Caco-2 (cell line): ENCODE measurements at regions not wholly inside any gene's neighbourhood (a gene's known extent, or its start where the extent isn't known, plus 50 kb on each side); places are given as distances from the start of the nearest gene placed in this dataset.
"Not testable (repeated sequence)": the region's sequence is repeated elsewhere in the genome, so short reads cannot be mapped to it uniquely, and the experiment has no call there.

Experiments
- BruUV-seq: library from RNA; stranded (reverse); fragments of 400-500 nt; replicated peaks from 2 replicates; lab custom pipeline; 2021; lab: Mats Ljungman, UMichigan
- CTCF ChIA-PET: fragments of 300-600 bp; sonication (Branson Sonifier 250); formaldehyde crosslinking; loops from one replicate; lab custom pipeline; 2022; ENCODE audit warnings: antibody characterized with exemption; lab: Charles Lee
- POLR2A ChIA-PET: fragments of 300-600 bp; sonication (Branson Sonifier 250); formaldehyde crosslinking; loops from one replicate; lab custom pipeline; 2022; ENCODE audit warnings: antibody characterized with exemption; lab: Charles Lee
- DNase-seq, 2 experiments: peaks; one replicate each; pipeline versions ENCODE4 v3.0.0 to v3.0.0-alpha.2; 2020 to 2022
- H3K27me3 ChIP-seq: replicated peaks from 2 replicates; pipeline ENCODE4 v1.6.0; 2011; ENCODE audit warnings: low read length; ENCODE audit not compliant: control insufficient read depth, insufficient read depth
- H3K36me3 ChIP-seq: 2 replicates; pipeline ENCODE4 v1.5.1; 2011; ENCODE audit warnings: low read length; ENCODE audit not compliant: control insufficient read depth, insufficient read depth
- H3K4me1 ChIP-seq: fragments of 250-450 bp; sonication (Bioruptor Pico); 2 replicates; pipeline ENCODE4 v1.5.1; 2020; ENCODE audit warnings: mild to moderate bottlenecking
- H3K4me3 ChIP-seq: 2 replicates; pipeline ENCODE4 v1.5.1; 2011; ENCODE audit warnings: low read depth, mild to moderate bottlenecking, control low read depth, low read length
- H3K9me3 ChIP-seq: fragments of 250-450 bp; sonication (Bioruptor Pico); 2 replicates; pipeline ENCODE4 v1.5.1; 2020; ENCODE audit warnings: mild to moderate bottlenecking, moderate library complexity
- H3K27ac Mint-ChIP-seq: one replicate; pipeline ENCODE4 v1.8.0; 2022; ENCODE audit warnings: mixed read lengths; ENCODE audit not compliant: unreplicated experiment
- H3K27me3 Mint-ChIP-seq: one replicate; pipeline ENCODE4 v1.8.0; 2022; ENCODE audit warnings: mixed read lengths; ENCODE audit not compliant: insufficient read depth, unreplicated experiment
- H3K36me3 Mint-ChIP-seq: one replicate; pipeline ENCODE4 v1.8.0; 2022; ENCODE audit warnings: mild to moderate bottlenecking, mixed read lengths; ENCODE audit not compliant: insufficient read depth, unreplicated experiment
- H3K4me1 Mint-ChIP-seq: one replicate; pipeline ENCODE4 v1.8.0; 2022; ENCODE audit warnings: low read depth, mixed read lengths; ENCODE audit not compliant: unreplicated experiment
- H3K4me3 Mint-ChIP-seq: one replicate; pipeline ENCODE4 v1.8.0; 2022; ENCODE audit warnings: mild to moderate bottlenecking, moderate library complexity, mixed read lengths; ENCODE audit not compliant: unreplicated experiment
- H3K9me3 Mint-ChIP-seq: one replicate; pipeline ENCODE4 v1.8.0; 2022; ENCODE audit warnings: mixed read lengths; ENCODE audit not compliant: unreplicated experiment
- CTCF ChIP-seq, 2 experiments: fragments of 200-600 bp in 1 of 2; IDR thresholded peaks; 1 replicate in 1 of 2; 2 replicates in 1 of 2; pipeline versions ENCODE4 v1.5.1 to v1.8.0; 2011 to 2022; ENCODE audit warnings: antibody characterized with exemption in 1 of 2, control low read depth in 1 of 2, inconsistent platforms in 1 of 2, low read depth in 1 of 2, low read length in 1 of 2, mild to moderate bottlenecking in 1 of 2, moderate library complexity in 1 of 2; ENCODE audit not compliant: insufficient read depth in 1 of 2, severe bottlenecking in 1 of 2, unreplicated experiment in 1 of 2
- intact Hi-C: fragments of 100-400 bp; cut with micrococcal nuclease; formaldehyde crosslinking; loops from one replicate; pipeline ENCODE4 v1.10.0; 2022; ENCODE audit not compliant: unreplicated experiment

- no peak overlapping the region for H3K27ac Mint-ChIP-seq
- H3K4me1 Mint-ChIP-seq, result no peaks in the 10 kb centered on the region
- H3K27me3 Mint-ChIP-seq, result no peaks in the 10 kb centered on the region
- intact Hi-C loops, result no loop called here
- CTCF ChIA-PET, result no interaction called here
- H3K9me3 Mint-ChIP-seq, result no peaks in the 10 kb centered on the region
- H3K4me3 Mint-ChIP-seq, result no peak overlapping the region
- no peak for DNase-seq
- no TSS peak for BruUV-seq
- POLR2A ChIA-PET, result no interaction called here
- Histone ChIP-seq H3K4me3 (no peak overlapping the region), H3K4me1 (no peaks in the 10 kb centered on the region), H3K27me3 (no peaks in the 10 kb centered on the region), H3K9me3 (no peaks in the 10 kb centered on the region), H3K36me3 (no peaks in the 10 kb centered on the region)
- no peak for TF ChIP-seq CTCF (IDR thresholded peaks at IDR 0.05; ENCODE audit: insufficient read depth in 1 of 2, low read depth in 1 of 2, low read length in 1 of 2, severe bottlenecking in 1 of 2, unreplicated experiment in 1 of 2)
- no peaks in the 10 kb centered on the region for H3K36me3 Mint-ChIP-seq
These were observed 142.3 kb upstream of the F9 start for GRCh38 chrX:139388254-139388653.

GRCh38 chrX:139382529-139382928, 148.0 kb upstream of the F9 start:
- CTCF ChIA-PET, result no interaction called here
- Mint-ChIP-seq H3K36me3 (no peaks in the 10 kb centered on the region), H3K4me3 (no peak overlapping the region), H3K27me3 (no peaks in the 10 kb centered on the region), H3K27ac (no peak overlapping the region), H3K4me1 (no peaks in the 10 kb centered on the region), H3K9me3 (peaks cover 1% of the 10 kb centered on the region)
- POLR2A ChIA-PET, result no interaction called here
- intact Hi-C loops, result no loop called here
- no TSS peak for BruUV-seq
- no peak overlapping the region for H3K4me3 ChIP-seq
- no peaks in the 10 kb centered on the region for H3K9me3 ChIP-seq
- no peaks in the 10 kb centered on the region for H3K27me3 ChIP-seq
- no peak for DNase-seq
- H3K4me1 ChIP-seq, result no peaks in the 10 kb centered on the region
- no peaks in the 10 kb centered on the region for H3K36me3 ChIP-seq
- TF ChIP-seq CTCF (IDR thresholded peaks at IDR 0.05; ENCODE audit: insufficient read depth in 1 of 2, low read depth in 1 of 2, low read length in 1 of 2, severe bottlenecking in 1 of 2, unreplicated experiment in 1 of 2), result no peak

GRCh38 chrX:139376547-139376946, 154.0 kb upstream of the F9 start:
- H3K27me3 ChIP-seq, H3K27ac Mint-ChIP-seq, DNase-seq, H3K27me3 Mint-ChIP-seq, H3K36me3 Mint-ChIP-seq, H3K9me3 ChIP-seq, H3K36me3 ChIP-seq, POLR2A ChIA-PET, H3K4me3 Mint-ChIP-seq, H3K4me1 Mint-ChIP-seq, CTCF ChIA-PET, H3K4me1 ChIP-seq, BruUV-seq, H3K4me3 ChIP-seq, intact Hi-C loops: not testable (repeated sequence)
- peaks cover 13% of the 10 kb centered on the region for H3K9me3 Mint-ChIP-seq

- Mint-ChIP-seq H3K27ac (no peak overlapping the region), H3K4me1 (no peaks in the 10 kb centered on the region), H3K27me3 (no peaks in the 10 kb centered on the region), H3K36me3 (no peaks in the 10 kb centered on the region), H3K9me3 (peaks cover 7% of the 10 kb centered on the region), H3K4me3 (no peak overlapping the region)
- intact Hi-C loops, result no loop called here
- ChIA-PET CTCF (no interaction called here), POLR2A (no interaction called here)
- no peak overlapping the region for H3K4me3 ChIP-seq
- H3K36me3 ChIP-seq, result no peaks in the 10 kb centered on the region
- no peak for DNase-seq
- H3K9me3 ChIP-seq, result no peaks in the 10 kb centered on the region
- no peak for TF ChIP-seq CTCF (IDR thresholded peaks at IDR 0.05; ENCODE audit: insufficient read depth in 1 of 2, low read depth in 1 of 2, low read length in 1 of 2, severe bottlenecking in 1 of 2, unreplicated experiment in 1 of 2)
- no TSS peak for BruUV-seq
- no peaks in the 10 kb centered on the region for H3K27me3 ChIP-seq
- no peaks in the 10 kb centered on the region for H3K4me1 ChIP-seq
These were observed 170.2 kb upstream of the F9 start for GRCh38 chrX:139360356-139360755.

- peaks cover 12% of the 10 kb centered on the region for H3K4me1 Mint-ChIP-seq
- not testable (repeated sequence) for H3K27ac Mint-ChIP-seq
These were observed 187.9 kb upstream of the F9 start for GRCh38 chrX:139342594-139342991.

More at GRCh38 chrX:139342594-139342991, 187.9 kb upstream of the F9 start:
- H3K4me3 ChIP-seq, POLR2A ChIA-PET, CTCF ChIA-PET, H3K36me3 ChIP-seq, H3K4me1 ChIP-seq, H3K9me3 ChIP-seq, H3K36me3 Mint-ChIP-seq, H3K9me3 Mint-ChIP-seq, intact Hi-C loops, BruUV-seq, H3K27me3 Mint-ChIP-seq, H3K27me3 ChIP-seq: not testable (repeated sequence)
- peak overlapping the region; percentile 61 for H3K4me3 Mint-ChIP-seq
- DNase-seq, result peak; percentile 7 to 41
